ENCODE measurements at regions not wholly inside any gene's neighbourhood (a gene's known extent, or its start where the extent isn't known, plus 50 kb on each side); places are given as distances from the start of the nearest gene placed in this dataset.

GRCh38 chr12:114473018-114473417 lies 67.1 kb upstream of the TBX5 start:
- TF ChIP-seq EZH2 (IDR thresholded peaks at IDR 0.05): no peak
- TF ChIP-seq POLR2AphosphoS5 (IDR thresholded peaks at IDR 0.05; ENCODE audit: borderline replicate concordance, low read depth, low read length): no peak
